SK-N-SH (cell line): ENCODE measurements at regions not wholly inside any gene's neighbourhood (a gene's known extent, or its start where the extent isn't known, plus 50 kb on each side); places are given as distances from the start of the nearest gene placed in this dataset.

Experiments
- CTCF ChIP-seq: fragments of 200-600 bp; sonication (generic); IDR thresholded peaks from 2 replicates; pipeline ENCODE4 v1.6.1; 2017; ENCODE audit warnings: antibody characterized with exemption, mild to moderate bottlenecking, moderate library complexity
- EP300 ChIP-seq, 2 experiments: IDR thresholded peaks; 2 replicates each; pipeline versions ENCODE4 v1.4.0 to v1.6.1; 2012; ENCODE audit warnings: borderline replicate concordance in 1 of 2, low read depth in 1 of 2, low read length in 1 of 2
- EZH2phosphoT487 ChIP-seq: fragments of 200-600 bp; sonication (generic); IDR thresholded peaks from 2 replicates; pipeline ENCODE4 v1.6.1; 2017; ENCODE audit warnings: low read depth, mixed run types, mild to moderate bottlenecking, antibody characterized with exemption, moderate library complexity, borderline replicate concordance
- FOXJ3 ChIP-seq: sonication (generic); formaldehyde crosslinking; IDR thresholded peaks from 2 replicates; pipeline ENCODE4 v1.5.1; 2020; ENCODE audit warnings: mild to moderate bottlenecking, missing genetic modification reagents
- MAX ChIP-seq: IDR thresholded peaks from 2 replicates; pipeline ENCODE4 v1.4.0; 2012; ENCODE audit warnings: low read depth
- MXI1 ChIP-seq: IDR thresholded peaks from 2 replicates; pipeline ENCODE4 v1.6.1; 2012; ENCODE audit warnings: mild to moderate bottlenecking, low read depth, low read length, improper control_type of control experiment
- RAD21 ChIP-seq: IDR thresholded peaks from 2 replicates; pipeline ENCODE4 v1.6.1; 2012; ENCODE audit warnings: mild to moderate bottlenecking, low read length
- RCOR1 ChIP-seq: fragments of 150-350 bp; IDR thresholded peaks from 2 replicates; pipeline ENCODE4 v1.6.1; 2017; ENCODE audit warnings: antibody characterized with exemption, low read length
- RFX5 ChIP-seq: IDR thresholded peaks from 2 replicates; pipeline ENCODE4 v1.6.1; 2012; ENCODE audit warnings: mild to moderate bottlenecking, improper control_type of control experiment, low read length
- RXRA ChIP-seq: IDR thresholded peaks from 2 replicates; pipeline ENCODE4 v1.4.0; 2012; ENCODE audit warnings: low read depth, mild to moderate bottlenecking, borderline replicate concordance
- ZBTB33 ChIP-seq: IDR thresholded peaks from 2 replicates; pipeline ENCODE4 v1.4.0; 2012; ENCODE audit warnings: low read depth, borderline replicate concordance

- TF ChIP-seq RXRA (no peak), CTCF (no peak), EZH2phosphoT487 (no peak), RFX5 (no peak), EP300 (IDR thresholded peaks at IDR 0.05; ENCODE audit: borderline replicate concordance in 1 of 2, low read depth in 1 of 2, low read length in 1 of 2) (no peak), ZBTB33 (no peak), FOXJ3 (CRISPR knock-in tag) (no peak), RAD21 (no peak), RCOR1 (no peak), MAX (no peak), MXI1 (no peak)
These were observed 79.1 kb downstream of the ARRDC4 start for GRCh38 chr15:98039596-98039995.
